Ishikawa (cell line): ENCODE measurements at regions not wholly inside any gene's neighbourhood (a gene's known extent, or its start where the extent isn't known, plus 50 kb on each side); places are given as distances from the start of the nearest gene placed in this dataset.

Experiments
- CEBPB ChIP-seq: IDR thresholded peaks from 2 replicates; pipeline ENCODE4 v1.6.1; 2012
- CREB1 ChIP-seq: IDR thresholded peaks from 2 replicates; pipeline ENCODE4 v1.6.1; 2012; ENCODE audit warnings: low read depth
- EGR1 ChIP-seq: IDR thresholded peaks from 2 replicates; pipeline ENCODE4 v1.6.1; 2012
- EP300 ChIP-seq: IDR thresholded peaks from 2 replicates; pipeline ENCODE4 v1.6.1; 2012; ENCODE audit warnings: borderline replicate concordance
- FOXM1 ChIP-seq: IDR thresholded peaks from 2 replicates; pipeline ENCODE4 v1.6.1; 2012; ENCODE audit warnings: low read depth, borderline replicate concordance
- MAX ChIP-seq: IDR thresholded peaks from 2 replicates; pipeline ENCODE4 v1.6.1; 2012
- NFIC ChIP-seq: IDR thresholded peaks from 2 replicates; pipeline ENCODE4 v1.6.1; 2012
- RAD21 ChIP-seq: IDR thresholded peaks from 2 replicates; pipeline ENCODE4 v1.6.1; 2012; ENCODE audit warnings: low read depth
- TAF1 ChIP-seq: IDR thresholded peaks from 2 replicates; pipeline ENCODE4 v1.6.1; 2012; ENCODE audit warnings: low read depth, mild to moderate bottlenecking
- TCF12 ChIP-seq: IDR thresholded peaks from 2 replicates; pipeline ENCODE4 v1.6.1; 2012; ENCODE audit warnings: low read depth
- TEAD4 ChIP-seq: IDR thresholded peaks from 2 replicates; pipeline ENCODE4 v1.6.1; 2012
- USF1 ChIP-seq: IDR thresholded peaks from 2 replicates; pipeline ENCODE4 v1.6.1; 2012
- YY1 ChIP-seq: IDR thresholded peaks from 2 replicates; pipeline ENCODE4 v1.6.1; 2012; ENCODE audit warnings: low read depth
- ZBTB7A ChIP-seq: IDR thresholded peaks from 2 replicates; pipeline ENCODE4 v1.6.1; 2012; ENCODE audit warnings: low read depth
- TF ChIP-seq, protein P1 (sequence below): IDR thresholded peaks from 2 replicates; pipeline ENCODE4 v1.6.1; 2012; ENCODE audit warnings: low read depth, mild to moderate bottlenecking

GRCh38 chr9:78400496-78400895 is 103.6 kb downstream of the PSAT1 start:
- TF ChIP-seq MAX: no peak
- TF ChIP-seq ZBTB7A: no peak
- TF ChIP-seq TEAD4: no peak
- TF ChIP-seq EP300: no peak
- TF ChIP-seq USF1: no peak
- TF ChIP-seq CEBPB: no peak
- TF ChIP-seq, protein P1, sequence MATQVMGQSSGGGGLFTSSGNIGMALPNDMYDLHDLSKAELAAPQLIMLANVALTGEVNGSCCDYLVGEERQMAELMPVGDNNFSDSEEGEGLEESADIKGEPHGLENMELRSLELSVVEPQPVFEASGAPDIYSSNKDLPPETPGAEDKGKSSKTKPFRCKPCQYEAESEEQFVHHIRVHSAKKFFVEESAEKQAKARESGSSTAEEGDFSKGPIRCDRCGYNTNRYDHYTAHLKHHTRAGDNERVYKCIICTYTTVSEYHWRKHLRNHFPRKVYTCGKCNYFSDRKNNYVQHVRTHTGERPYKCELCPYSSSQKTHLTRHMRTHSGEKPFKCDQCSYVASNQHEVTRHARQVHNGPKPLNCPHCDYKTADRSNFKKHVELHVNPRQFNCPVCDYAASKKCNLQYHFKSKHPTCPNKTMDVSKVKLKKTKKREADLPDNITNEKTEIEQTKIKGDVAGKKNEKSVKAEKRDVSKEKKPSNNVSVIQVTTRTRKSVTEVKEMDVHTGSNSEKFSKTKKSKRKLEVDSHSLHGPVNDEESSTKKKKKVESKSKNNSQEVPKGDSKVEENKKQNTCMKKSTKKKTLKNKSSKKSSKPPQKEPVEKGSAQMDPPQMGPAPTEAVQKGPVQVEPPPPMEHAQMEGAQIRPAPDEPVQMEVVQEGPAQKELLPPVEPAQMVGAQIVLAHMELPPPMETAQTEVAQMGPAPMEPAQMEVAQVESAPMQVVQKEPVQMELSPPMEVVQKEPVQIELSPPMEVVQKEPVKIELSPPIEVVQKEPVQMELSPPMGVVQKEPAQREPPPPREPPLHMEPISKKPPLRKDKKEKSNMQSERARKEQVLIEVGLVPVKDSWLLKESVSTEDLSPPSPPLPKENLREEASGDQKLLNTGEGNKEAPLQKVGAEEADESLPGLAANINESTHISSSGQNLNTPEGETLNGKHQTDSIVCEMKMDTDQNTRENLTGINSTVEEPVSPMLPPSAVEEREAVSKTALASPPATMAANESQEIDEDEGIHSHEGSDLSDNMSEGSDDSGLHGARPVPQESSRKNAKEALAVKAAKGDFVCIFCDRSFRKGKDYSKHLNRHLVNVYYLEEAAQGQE: no peak
- no peak for TF ChIP-seq CREB1
- no peak for TF ChIP-seq YY1

GRCh38 chr9:78405461-78405860 is 108.5 kb downstream of the PSAT1 start:
- TF ChIP-seq ZBTB7A: no peak
- no peak for TF ChIP-seq RAD21
- no peak for TF ChIP-seq FOXM1
- no peak for TF ChIP-seq USF1
- TF ChIP-seq, protein P1: no peak
- TF ChIP-seq CREB1: no peak
- no peak for TF ChIP-seq TEAD4
- no peak for TF ChIP-seq YY1
- TF ChIP-seq MAX: no peak
- no peak for TF ChIP-seq CEBPB
- TF ChIP-seq TCF12: no peak
- no peak for TF ChIP-seq NFIC
- no peak for TF ChIP-seq EGR1
- no peak for TF ChIP-seq TAF1

GRCh38 chr9:78406146-78406545 is 109.2 kb downstream of the PSAT1 start:
- TF ChIP-seq FOXM1 (no peak), EP300 (no peak), TEAD4 (no peak), MAX (no peak), RAD21 (no peak)

DNA sequence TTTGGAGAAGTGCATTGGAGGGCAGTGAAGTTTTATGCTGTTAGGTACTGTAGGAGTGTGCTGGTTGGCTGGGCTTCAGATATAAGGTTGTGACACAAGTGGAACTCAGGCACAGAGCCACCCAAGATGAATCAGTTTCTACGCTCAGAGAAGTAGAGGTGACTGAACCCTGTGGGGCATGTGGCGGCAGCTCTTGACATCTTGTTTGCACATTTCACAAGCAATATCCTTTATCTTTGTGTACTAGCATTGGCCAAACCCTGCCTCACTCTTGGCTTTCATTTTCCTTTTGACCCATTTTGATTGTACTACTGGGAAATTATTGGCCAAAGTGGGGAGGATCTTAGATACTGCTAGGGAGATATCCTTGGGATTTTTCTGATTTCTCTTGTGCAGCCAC is 110.0 kb downstream of the PSAT1 start:
- TF ChIP-seq FOXM1 (no peak), TEAD4 (no peak), TAF1 (no peak), USF1 (no peak), EGR1 (no peak), NFIC (no peak), CEBPB (no peak), EP300 (no peak), RAD21 (no peak)
- TF ChIP-seq, protein P1: no peak
